ENCODE measurements at regions not wholly inside any gene's neighbourhood (a gene's known extent, or its start where the extent isn't known, plus 50 kb on each side); places are given as distances from the start of the nearest gene placed in this dataset.

DNA sequence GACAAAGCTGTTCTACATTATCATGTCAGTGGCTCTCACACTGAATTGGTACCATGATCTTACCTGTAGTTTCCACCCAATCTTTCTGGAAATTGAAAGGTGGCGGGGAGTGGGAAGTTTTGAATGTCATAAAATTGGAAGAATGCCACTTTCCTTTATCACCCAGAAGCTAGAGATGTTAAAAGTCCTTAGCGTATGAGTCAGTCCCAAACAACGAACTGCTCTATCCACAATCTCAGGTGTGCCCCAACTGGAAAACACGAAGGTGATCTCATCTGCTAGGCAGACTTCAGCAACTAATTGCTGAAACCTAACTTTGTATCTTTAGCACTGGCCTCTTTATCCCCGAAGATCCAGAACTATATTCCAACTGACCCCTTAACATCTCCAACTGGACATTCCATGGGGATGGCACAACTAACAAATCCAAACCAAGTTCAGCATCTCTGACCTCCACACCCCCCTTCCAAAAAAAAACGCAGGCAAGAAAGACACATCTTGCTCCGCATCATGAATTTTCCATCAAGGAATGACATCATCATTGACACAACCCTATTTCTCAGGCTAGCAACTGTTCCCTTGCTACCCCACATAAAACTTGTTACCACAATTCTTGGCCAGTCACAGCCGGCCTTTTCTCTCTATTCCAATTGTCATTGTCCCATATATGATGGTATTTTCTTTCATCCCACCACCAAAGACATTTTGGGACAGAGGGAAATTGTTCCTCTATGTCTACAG, 175.4 kb downstream of the KLF12 start:
- TF ChIP-seq CTCF (IDR thresholded peaks at IDR 0.05) (no peak), EP300 (IDR thresholded peaks at IDR 0.05) (no peak), POLR2A (IDR thresholded peaks at IDR 0.05) (no peak)
